ENCODE measurements at regions not wholly inside any gene's neighbourhood (a gene's known extent, or its start where the extent isn't known, plus 50 kb on each side); places are given as distances from the start of the nearest gene placed in this dataset.

- TF ChIP-seq POLR2A (IDR thresholded peaks at IDR 0.05) (no peak), CTCF (IDR thresholded peaks at IDR 0.05) (no peak)
Observed at GRCh38 chr16:29314292-29314934, 92.1 kb downstream of the NPIPB11 start.

Measured in sigmoid colon (tissue), 3 donors.